ENCODE measurements at regions not wholly inside any gene's neighbourhood (a gene's known extent, or its start where the extent isn't known, plus 50 kb on each side); places are given as distances from the start of the nearest gene placed in this dataset.

GRCh38 chr11:15727520-15727914, 612.8 kb downstream of the INSC start:
- TF ChIP-seq TAF1 (IDR thresholded peaks at IDR 0.05; ENCODE audit: borderline replicate concordance, insufficient read depth, low read length) (no peak), SIN3A (IDR thresholded peaks at IDR 0.05; ENCODE audit: borderline replicate concordance, insufficient read depth, low read length) (no peak), POLR2AphosphoS5 (IDR thresholded peaks at IDR 0.05; ENCODE audit: low read depth, low read length) (no peak)
